MCF 10A (cell line): ENCODE measurements at regions not wholly inside any gene's neighbourhood (a gene's known extent, or its start where the extent isn't known, plus 50 kb on each side); places are given as distances from the start of the nearest gene placed in this dataset.

Source experiments
- BruUV-seq: library from RNA; stranded (reverse); fragments of 400-500 nt; replicated peaks from 2 replicates; lab custom pipeline; 2021; lab: Mats Ljungman, UMichigan
- CTCF ChIA-PET: fragments of 300-600 bp; sonication (Branson Sonifier 250); formaldehyde crosslinking; extraction: SDS; loops from one replicate; lab custom pipeline; 2021; ENCODE audit warnings: antibody characterized with exemption, inconsistent platforms; lab: Yijun Ruan, JAX
- POLR2A ChIA-PET: fragments of 300-600, 350-650 bp; sonication (Branson Sonifier 250); formaldehyde crosslinking; extraction: SDS; loops from one replicate; lab custom pipeline; 2020; ENCODE audit warnings: antibody characterized with exemption, inconsistent platforms; lab: Yijun Ruan, JAX
- DNase-seq: peaks from one replicate; pipeline ENCODE4 v3.0.0-alpha.2; 2018; ENCODE audit not compliant: unreplicated experiment
- H3K27ac Mint-ChIP-seq: one replicate; pipeline ENCODE4 v1.8.0; 2022; ENCODE audit warnings: mild to moderate bottlenecking, low read depth, mixed read lengths; ENCODE audit not compliant: unreplicated experiment
- H3K27me3 Mint-ChIP-seq: one replicate; pipeline ENCODE4 v1.8.0; 2022; ENCODE audit warnings: mixed read lengths; ENCODE audit not compliant: insufficient read depth, unreplicated experiment
- H3K36me3 Mint-ChIP-seq: one replicate; pipeline ENCODE4 v1.8.0; 2022; ENCODE audit warnings: mild to moderate bottlenecking, moderate library complexity, mixed read lengths; ENCODE audit not compliant: insufficient read depth, unreplicated experiment
- H3K4me1 Mint-ChIP-seq: one replicate; pipeline ENCODE4 v1.8.0; 2022; ENCODE audit warnings: mixed read lengths; ENCODE audit not compliant: insufficient read depth, unreplicated experiment
- H3K4me3 Mint-ChIP-seq: one replicate; pipeline ENCODE4 v1.8.0; 2022; ENCODE audit warnings: mild to moderate bottlenecking, moderate library complexity, mixed read lengths; ENCODE audit not compliant: unreplicated experiment
- H3K9me3 Mint-ChIP-seq: one replicate; pipeline ENCODE4 v1.8.0; 2022; ENCODE audit warnings: mixed read lengths; ENCODE audit not compliant: unreplicated experiment
- intact Hi-C: fragments of 100-400 bp; cut with micrococcal nuclease; formaldehyde crosslinking; loops from 2 replicates; pipeline ENCODE4 v1.14.1; 2022
- TF ChIP-seq, protein P1 (sequence below): fragments of 200-600 bp; IDR thresholded peaks from one replicate; pipeline ENCODE4 v1.8.0; 2022; ENCODE audit warnings: antibody characterized with exemption, mild to moderate bottlenecking; ENCODE audit not compliant: unreplicated experiment

DNA sequence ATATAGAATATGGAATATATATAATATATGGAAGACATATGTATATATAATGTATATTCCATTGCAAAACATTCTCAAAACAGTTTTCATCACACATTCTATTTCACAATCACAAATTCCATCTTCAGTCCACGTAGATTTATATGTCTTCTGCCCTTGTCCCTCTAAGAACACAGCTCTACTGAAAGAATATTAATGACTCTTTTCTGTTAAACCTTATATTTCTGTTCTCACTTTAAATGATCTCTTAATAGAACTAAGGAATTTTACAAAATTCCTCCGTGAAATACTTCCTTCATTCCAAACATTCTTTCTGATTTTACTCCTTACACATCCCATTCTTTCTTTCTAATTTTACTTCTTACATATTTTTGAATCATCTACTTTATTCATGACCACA, 1043.1 kb upstream of the PABPC4L start:
- intact Hi-C loops = no loop called here
- ChIA-PET CTCF (no interaction called here), POLR2A (no interaction called here)
- Mint-ChIP-seq H3K27ac (no peak overlapping the region), H3K4me1 (peaks cover 6% of the 10 kb centered on the region), H3K27me3 (peaks cover 12% of the 10 kb centered on the region), H3K4me3 (no peak overlapping the region), H3K9me3 (no peaks in the 10 kb centered on the region), H3K36me3 (no peaks in the 10 kb centered on the region)
- TF ChIP-seq, protein P1, sequence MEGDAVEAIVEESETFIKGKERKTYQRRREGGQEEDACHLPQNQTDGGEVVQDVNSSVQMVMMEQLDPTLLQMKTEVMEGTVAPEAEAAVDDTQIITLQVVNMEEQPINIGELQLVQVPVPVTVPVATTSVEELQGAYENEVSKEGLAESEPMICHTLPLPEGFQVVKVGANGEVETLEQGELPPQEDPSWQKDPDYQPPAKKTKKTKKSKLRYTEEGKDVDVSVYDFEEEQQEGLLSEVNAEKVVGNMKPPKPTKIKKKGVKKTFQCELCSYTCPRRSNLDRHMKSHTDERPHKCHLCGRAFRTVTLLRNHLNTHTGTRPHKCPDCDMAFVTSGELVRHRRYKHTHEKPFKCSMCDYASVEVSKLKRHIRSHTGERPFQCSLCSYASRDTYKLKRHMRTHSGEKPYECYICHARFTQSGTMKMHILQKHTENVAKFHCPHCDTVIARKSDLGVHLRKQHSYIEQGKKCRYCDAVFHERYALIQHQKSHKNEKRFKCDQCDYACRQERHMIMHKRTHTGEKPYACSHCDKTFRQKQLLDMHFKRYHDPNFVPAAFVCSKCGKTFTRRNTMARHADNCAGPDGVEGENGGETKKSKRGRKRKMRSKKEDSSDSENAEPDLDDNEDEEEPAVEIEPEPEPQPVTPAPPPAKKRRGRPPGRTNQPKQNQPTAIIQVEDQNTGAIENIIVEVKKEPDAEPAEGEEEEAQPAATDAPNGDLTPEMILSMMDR = no peak
- BruUV-seq = no TSS peak
- DNase-seq = no peak

DNA sequence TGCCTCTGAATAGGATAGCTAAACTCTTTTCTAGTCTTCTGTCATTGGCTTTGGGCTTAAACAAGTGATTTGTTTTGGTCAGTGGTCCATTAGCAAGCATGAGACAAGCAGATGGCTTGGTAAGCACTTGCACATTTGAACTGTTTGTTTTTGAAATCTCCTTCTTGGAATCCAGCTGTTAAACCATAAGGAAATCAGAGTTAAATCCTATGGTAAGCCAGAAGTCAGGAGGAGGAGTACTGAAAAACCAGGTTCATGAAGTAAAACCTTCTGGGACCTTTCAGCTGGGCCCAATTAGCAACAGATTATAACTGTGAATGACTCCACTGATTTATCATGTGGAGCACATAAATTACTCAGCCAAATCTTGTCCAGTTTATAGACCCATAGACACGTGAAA, 1042.5 kb upstream of the PABPC4L start:
- H3K4me3 Mint-ChIP-seq = no peak overlapping the region
- peaks cover 12% of the 10 kb centered on the region for H3K27me3 Mint-ChIP-seq
- H3K9me3 Mint-ChIP-seq = no peaks in the 10 kb centered on the region
- DNase-seq = no peak
- TF ChIP-seq, protein P1 = no peak
- intact Hi-C loops = no loop called here
- ChIA-PET CTCF (no interaction called here), POLR2A (no interaction called here)
- H3K36me3 Mint-ChIP-seq = no peaks in the 10 kb centered on the region
- H3K27ac Mint-ChIP-seq = no peak overlapping the region
- H3K4me1 Mint-ChIP-seq = peaks cover 6% of the 10 kb centered on the region
- BruUV-seq = no TSS peak

DNA sequence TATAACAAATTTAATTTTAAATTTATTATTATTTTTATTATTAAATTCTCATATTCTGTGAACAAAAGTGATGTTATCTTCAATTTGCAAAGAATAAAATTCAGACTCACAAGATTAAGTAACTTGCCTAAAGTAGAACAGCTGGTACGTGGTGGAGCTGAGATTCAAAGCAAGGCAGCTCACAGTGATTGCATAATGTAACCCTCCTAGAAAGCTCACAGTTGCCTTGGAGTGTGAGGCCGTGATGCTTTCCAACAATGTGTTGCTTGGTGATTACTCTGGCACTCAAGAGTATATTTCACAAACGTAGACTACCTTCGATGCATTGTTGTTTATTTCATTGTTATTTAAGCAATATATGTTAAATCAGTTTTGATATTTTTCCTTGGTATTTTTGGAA, 1039.2 kb upstream of the PABPC4L start:
- TF ChIP-seq, protein P1 = no peak
- BruUV-seq = no TSS peak
- Mint-ChIP-seq H3K4me3 (no peak overlapping the region), H3K4me1 (peaks cover 6% of the 10 kb centered on the region), H3K27me3 (peaks cover 12% of the 10 kb centered on the region), H3K9me3 (no peaks in the 10 kb centered on the region), H3K36me3 (no peaks in the 10 kb centered on the region), H3K27ac (no peak overlapping the region)
- intact Hi-C loops = no loop called here
- ChIA-PET CTCF (interaction anchor here (0.8 kb wide), 1 partner anchor 769 kb away, joined by 3 read pairs; no protein-coding TSS in a partner anchor), POLR2A (no interaction called here)
- peak; percentile 48 for DNase-seq

DNA sequence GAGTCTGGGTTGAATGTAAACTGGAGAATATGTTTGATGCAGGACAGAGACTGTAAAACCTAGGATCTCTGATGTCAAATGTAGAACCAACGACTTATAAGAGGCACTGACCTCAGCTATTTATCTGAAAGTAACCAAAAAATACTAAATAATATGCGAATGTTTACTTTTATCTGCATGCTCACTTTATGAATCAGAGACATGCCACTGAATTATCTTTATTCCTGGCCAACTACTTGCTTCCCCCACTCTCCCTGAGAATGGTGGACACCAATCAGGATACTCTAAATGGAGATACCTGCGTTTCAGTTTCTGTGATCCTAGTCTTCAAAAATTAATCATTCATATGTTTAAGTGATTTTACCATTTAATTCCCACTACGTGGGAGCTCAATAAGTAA, 1038.4 kb upstream of the PABPC4L start:
- BruUV-seq = no TSS peak
- H3K27ac Mint-ChIP-seq = no peak overlapping the region
- TF ChIP-seq, protein P1 = no peak
- ChIA-PET CTCF (interaction anchor here (0.8 kb wide), 1 partner anchor 769 kb away, joined by 3 read pairs; no protein-coding TSS in a partner anchor), POLR2A (no interaction called here)
- H3K27me3 Mint-ChIP-seq = peaks cover 12% of the 10 kb centered on the region
- DNase-seq = no peak
- peaks cover 5% of the 10 kb centered on the region for H3K4me1 Mint-ChIP-seq
- no peaks in the 10 kb centered on the region for H3K9me3 Mint-ChIP-seq
- H3K4me3 Mint-ChIP-seq = no peak overlapping the region
- no peaks in the 10 kb centered on the region for H3K36me3 Mint-ChIP-seq
- intact Hi-C loops = no loop called here
